HEK293 (cell line): ENCODE measurements at regions not wholly inside any gene's neighbourhood (a gene's known extent, or its start where the extent isn't known, plus 50 kb on each side); places are given as distances from the start of the nearest gene placed in this dataset.
"Not testable (repeated sequence)": the region's sequence is repeated elsewhere in the genome, so short reads cannot be mapped to it uniquely, and the experiment has no call there.

Source experiments
- BCL11A ChIP-seq: fragments of 450-650 bp; formaldehyde crosslinking; IDR thresholded peaks from 2 replicates; pipeline ENCODE4 v1.5.1; 2016; ENCODE audit warnings: low read depth, missing biosample characterization, missing genetic modification characterization
- ZNF184 ChIP-seq: fragments of 450-650 bp; IDR thresholded peaks from 2 replicates; pipeline ENCODE4 v1.5.1; 2018; ENCODE audit warnings: missing biosample characterization, mild to moderate bottlenecking, missing genetic modification characterization
- ZNF19 ChIP-seq: fragments of 450-650 bp; formaldehyde crosslinking; IDR thresholded peaks from 2 replicates; pipeline ENCODE4; 2016; ENCODE audit warnings: missing biosample characterization, missing genetic modification characterization, low read depth
- TF ChIP-seq, protein P1 (sequence below): fragments of 450-650 bp; formaldehyde crosslinking; IDR thresholded peaks from 2 replicates; pipeline ENCODE4 v1.5.1; 2016; ENCODE audit warnings: missing biosample characterization, missing genetic modification characterization

DNA sequence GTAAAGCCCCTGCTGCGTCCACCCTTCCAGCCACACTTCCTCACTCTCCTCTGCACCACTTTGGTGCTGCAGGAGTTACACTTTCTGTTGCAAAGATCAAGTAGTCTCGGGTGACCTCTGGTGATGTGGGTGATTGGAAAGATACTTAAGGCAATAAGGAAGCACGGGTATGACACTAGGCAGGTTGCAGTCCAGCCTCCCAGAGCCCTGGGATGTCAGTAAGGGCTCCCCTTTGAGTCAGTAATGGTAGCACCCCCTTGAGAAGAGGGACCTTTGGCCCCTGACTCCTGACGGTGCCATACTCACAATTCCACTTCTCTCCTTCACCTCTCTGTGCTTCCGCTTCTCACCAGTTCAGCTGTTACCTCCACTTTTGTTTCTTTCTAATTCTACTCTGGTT lies 84.1 kb upstream of the KIF2A start:
- not testable (repeated sequence) for TF ChIP-seq BCL11A (tag by site-specific recombination); ZNF184; ZNF19
- TF ChIP-seq, protein P1, sequence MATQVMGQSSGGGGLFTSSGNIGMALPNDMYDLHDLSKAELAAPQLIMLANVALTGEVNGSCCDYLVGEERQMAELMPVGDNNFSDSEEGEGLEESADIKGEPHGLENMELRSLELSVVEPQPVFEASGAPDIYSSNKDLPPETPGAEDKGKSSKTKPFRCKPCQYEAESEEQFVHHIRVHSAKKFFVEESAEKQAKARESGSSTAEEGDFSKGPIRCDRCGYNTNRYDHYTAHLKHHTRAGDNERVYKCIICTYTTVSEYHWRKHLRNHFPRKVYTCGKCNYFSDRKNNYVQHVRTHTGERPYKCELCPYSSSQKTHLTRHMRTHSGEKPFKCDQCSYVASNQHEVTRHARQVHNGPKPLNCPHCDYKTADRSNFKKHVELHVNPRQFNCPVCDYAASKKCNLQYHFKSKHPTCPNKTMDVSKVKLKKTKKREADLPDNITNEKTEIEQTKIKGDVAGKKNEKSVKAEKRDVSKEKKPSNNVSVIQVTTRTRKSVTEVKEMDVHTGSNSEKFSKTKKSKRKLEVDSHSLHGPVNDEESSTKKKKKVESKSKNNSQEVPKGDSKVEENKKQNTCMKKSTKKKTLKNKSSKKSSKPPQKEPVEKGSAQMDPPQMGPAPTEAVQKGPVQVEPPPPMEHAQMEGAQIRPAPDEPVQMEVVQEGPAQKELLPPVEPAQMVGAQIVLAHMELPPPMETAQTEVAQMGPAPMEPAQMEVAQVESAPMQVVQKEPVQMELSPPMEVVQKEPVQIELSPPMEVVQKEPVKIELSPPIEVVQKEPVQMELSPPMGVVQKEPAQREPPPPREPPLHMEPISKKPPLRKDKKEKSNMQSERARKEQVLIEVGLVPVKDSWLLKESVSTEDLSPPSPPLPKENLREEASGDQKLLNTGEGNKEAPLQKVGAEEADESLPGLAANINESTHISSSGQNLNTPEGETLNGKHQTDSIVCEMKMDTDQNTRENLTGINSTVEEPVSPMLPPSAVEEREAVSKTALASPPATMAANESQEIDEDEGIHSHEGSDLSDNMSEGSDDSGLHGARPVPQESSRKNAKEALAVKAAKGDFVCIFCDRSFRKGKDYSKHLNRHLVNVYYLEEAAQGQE (tag by site-specific recombination): not testable (repeated sequence)
